PC-3 (cell line): ENCODE measurements at regions not wholly inside any gene's neighbourhood (a gene's known extent, or its start where the extent isn't known, plus 50 kb on each side); places are given as distances from the start of the nearest gene placed in this dataset.

Experiments used
- EZH2 ChIP-seq: fragments of 300-600 bp; sonication (generic); IDR thresholded peaks from one replicate; pipeline ENCODE4 v1.6.1; 2017; ENCODE audit warnings: antibody characterized with exemption, mild to moderate bottlenecking, low read length; ENCODE audit not compliant: unreplicated experiment
- EZH2phosphoT487 ChIP-seq: fragments of 300-600 bp; sonication (generic); IDR thresholded peaks from 2 replicates; pipeline ENCODE4 v1.6.1; 2018; ENCODE audit warnings: mild to moderate bottlenecking, antibody characterized with exemption, low read length, borderline replicate concordance
- TF ChIP-seq, protein P1 (sequence below): fragments of 300-600 bp; sonication (generic); conservative IDR thresholded peaks from 2 replicates; pipeline ENCODE4 v1.5.1; 2017; ENCODE audit warnings: antibody characterized with exemption, low read depth, mild to moderate bottlenecking, low read length

DNA sequence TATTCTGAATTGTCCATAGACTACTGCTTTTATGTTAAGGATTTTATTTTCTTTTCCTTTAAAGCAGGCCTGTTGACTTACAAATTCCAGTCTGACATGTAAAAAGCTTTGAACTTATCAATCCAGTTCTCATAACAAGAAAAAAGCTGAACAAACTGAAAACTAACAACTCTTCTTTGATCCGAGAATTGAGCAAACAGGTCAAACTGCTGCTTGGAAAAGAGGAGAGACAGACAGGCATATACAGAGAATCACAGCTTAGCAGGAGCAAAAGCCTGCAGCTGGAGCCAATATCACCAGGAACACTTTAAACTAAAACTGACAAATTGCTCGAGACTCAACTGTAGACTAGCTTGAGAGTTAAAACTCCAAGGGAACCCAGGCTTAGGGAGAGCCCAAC, 85.8 kb downstream of the HINT1 start:
- TF ChIP-seq, protein P1, sequence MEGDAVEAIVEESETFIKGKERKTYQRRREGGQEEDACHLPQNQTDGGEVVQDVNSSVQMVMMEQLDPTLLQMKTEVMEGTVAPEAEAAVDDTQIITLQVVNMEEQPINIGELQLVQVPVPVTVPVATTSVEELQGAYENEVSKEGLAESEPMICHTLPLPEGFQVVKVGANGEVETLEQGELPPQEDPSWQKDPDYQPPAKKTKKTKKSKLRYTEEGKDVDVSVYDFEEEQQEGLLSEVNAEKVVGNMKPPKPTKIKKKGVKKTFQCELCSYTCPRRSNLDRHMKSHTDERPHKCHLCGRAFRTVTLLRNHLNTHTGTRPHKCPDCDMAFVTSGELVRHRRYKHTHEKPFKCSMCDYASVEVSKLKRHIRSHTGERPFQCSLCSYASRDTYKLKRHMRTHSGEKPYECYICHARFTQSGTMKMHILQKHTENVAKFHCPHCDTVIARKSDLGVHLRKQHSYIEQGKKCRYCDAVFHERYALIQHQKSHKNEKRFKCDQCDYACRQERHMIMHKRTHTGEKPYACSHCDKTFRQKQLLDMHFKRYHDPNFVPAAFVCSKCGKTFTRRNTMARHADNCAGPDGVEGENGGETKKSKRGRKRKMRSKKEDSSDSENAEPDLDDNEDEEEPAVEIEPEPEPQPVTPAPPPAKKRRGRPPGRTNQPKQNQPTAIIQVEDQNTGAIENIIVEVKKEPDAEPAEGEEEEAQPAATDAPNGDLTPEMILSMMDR = no peak
- TF ChIP-seq EZH2phosphoT487 (no peak), EZH2 (no peak)
